GM12891 (cell line): ENCODE measurements at regions not wholly inside any gene's neighbourhood (a gene's known extent, or its start where the extent isn't known, plus 50 kb on each side); places are given as distances from the start of the nearest gene placed in this dataset.

Experiments used
- PAX5 ChIP-seq: IDR thresholded peaks from 2 replicates; pipeline ENCODE4 v1.6.1; 2011; ENCODE audit warnings: low read length, moderate library complexity, mild to moderate bottlenecking; ENCODE audit not compliant: insufficient read depth, severe bottlenecking
- POLR2A ChIP-seq: IDR thresholded peaks from 2 replicates; pipeline ENCODE4 v1.6.1; 2011; ENCODE audit warnings: low read depth, low read length, control low read depth
- POLR2AphosphoS5 ChIP-seq: IDR thresholded peaks from 2 replicates; pipeline ENCODE4 v1.6.1; 2011; ENCODE audit warnings: low read depth, low read length, control low read depth
- POU2F2 ChIP-seq: IDR thresholded peaks from 2 replicates; pipeline ENCODE4 v1.6.1; 2011; ENCODE audit warnings: low read depth, mild to moderate bottlenecking, control low read depth, low read length, moderate library complexity
- SPI1 ChIP-seq: IDR thresholded peaks from 2 replicates; pipeline ENCODE4 v1.6.1; 2011; ENCODE audit warnings: low read depth, low read length, control low read depth
- TAF1 ChIP-seq: IDR thresholded peaks from 2 replicates; pipeline ENCODE4 v1.6.1; 2011; ENCODE audit warnings: low read depth, low read length, control low read depth

DNA sequence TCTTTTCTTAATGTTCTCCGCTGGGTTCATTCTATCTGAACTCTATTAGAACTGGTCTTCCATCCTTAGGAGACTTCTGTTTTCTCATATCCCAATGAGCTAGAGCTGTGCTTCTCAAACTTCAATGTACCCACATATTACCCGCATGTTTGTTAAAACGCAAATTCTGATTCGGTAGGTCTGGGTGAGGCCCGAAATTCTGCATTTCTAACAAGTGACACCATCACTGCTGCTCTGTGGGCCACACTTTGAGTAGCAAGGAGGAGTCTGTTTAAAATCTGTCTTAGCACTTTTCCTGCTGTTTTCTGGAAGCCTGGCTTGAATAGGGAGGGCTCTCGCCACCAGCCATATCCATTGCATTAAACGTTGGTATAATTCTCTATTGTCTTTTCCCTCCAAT is 151.9 kb upstream of the CLINT1 start:
- no peak for TF ChIP-seq POLR2A
- TF ChIP-seq TAF1 = no peak
- TF ChIP-seq SPI1 = no peak
- no peak for TF ChIP-seq PAX5
- no peak for TF ChIP-seq POLR2AphosphoS5
- no peak for TF ChIP-seq POU2F2
